Activated naive CD4-positive, alpha-beta T cell treated with anti-CD3 and anti-CD28 coated beads, Interleukin-2, amount 50 U/mL, for 72 hours (primary cell): ENCODE measurements at regions not wholly inside any gene's neighbourhood (a gene's known extent, or its start where the extent isn't known, plus 50 kb on each side); places are given as distances from the start of the nearest gene placed in this dataset.

Source experiments
- ATAC-seq, 2 donors: fragments of 150-1000 bp; cut with Tn5 transposase; 2 replicates each; pipeline ENCODE4 v1.10.0; 2021; ENCODE audit warnings: mild to moderate bottlenecking in 2 of 2, moderate library complexity in 2 of 2
- DNase-seq, 2 donors: peaks; one replicate each; pipeline ENCODE4 v3.0.0; 2021 to 2022; ENCODE audit warnings: low spot score in 2 of 2
- H3K27ac Mint-ChIP-seq, 2 donors: one replicate each; pipeline ENCODE4 v1.8.0; 2022; ENCODE audit warnings: mild to moderate bottlenecking in 2 of 2, mixed read lengths in 2 of 2
- H3K36me3 Mint-ChIP-seq, 2 donors: one replicate each; pipeline ENCODE4 v1.8.0; 2022; ENCODE audit warnings: mixed read lengths in 2 of 2
- H3K9me3 Mint-ChIP-seq, 2 donors: one replicate each; pipeline ENCODE4 v1.8.0; 2022; ENCODE audit warnings: mixed read lengths in 2 of 2

DNA sequence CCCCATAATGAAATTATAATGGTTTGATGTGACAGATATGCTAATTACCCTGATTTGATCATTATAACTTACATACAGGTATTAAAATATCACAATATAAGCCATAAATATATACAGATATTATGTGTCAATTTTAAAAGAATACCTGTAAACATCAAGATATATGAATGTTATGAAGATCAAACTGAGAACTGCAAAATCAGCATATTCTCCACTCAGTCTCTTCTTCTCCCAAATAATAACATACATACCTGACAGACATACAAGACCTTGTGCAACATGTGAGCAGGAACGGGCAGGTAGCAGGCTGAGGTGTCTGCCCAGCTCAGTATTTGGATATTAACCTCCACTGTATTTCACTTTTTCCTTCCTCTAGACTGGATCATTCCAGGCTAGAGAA is 547.2 kb downstream of the UQCRFS1 start:
- ATAC-seq: no peak
- H3K9me3 Mint-ChIP-seq: peaks cover 35 to 37% of the 10 kb centered on the region in 2 donors
- peaks cover 10 to 31% of the 10 kb centered on the region in 2 donors for H3K36me3 Mint-ChIP-seq
- H3K27ac Mint-ChIP-seq: no peak overlapping the region
- DNase-seq: no peak

DNA sequence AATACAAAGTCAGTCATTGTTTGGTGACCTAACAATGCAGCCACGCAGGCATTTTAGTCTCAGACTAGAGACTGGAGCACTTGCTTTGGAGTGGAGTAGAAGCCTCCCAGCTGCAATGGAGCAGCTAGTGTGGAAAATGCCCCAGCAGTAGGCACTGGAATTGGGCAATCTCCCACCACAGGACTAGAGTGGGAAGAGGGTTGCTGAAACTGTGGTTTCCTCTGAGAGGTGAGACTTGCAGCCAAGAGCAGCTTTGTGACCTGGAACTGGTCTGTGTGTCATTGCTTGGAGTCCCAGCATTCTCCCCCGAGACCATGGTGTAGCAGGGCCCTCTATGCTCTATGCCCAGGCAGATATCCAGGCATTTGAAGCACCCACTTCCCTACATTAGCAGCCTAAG is 556.3 kb downstream of the UQCRFS1 start:
- Mint-ChIP-seq H3K27ac (no peak overlapping the region), H3K36me3 (peaks cover 12 to 34% of the 10 kb centered on the region in 2 donors), H3K9me3 (peaks cover 31 to 36% of the 10 kb centered on the region in 2 donors)
- no peak for DNase-seq
- ATAC-seq: no peak

DNA sequence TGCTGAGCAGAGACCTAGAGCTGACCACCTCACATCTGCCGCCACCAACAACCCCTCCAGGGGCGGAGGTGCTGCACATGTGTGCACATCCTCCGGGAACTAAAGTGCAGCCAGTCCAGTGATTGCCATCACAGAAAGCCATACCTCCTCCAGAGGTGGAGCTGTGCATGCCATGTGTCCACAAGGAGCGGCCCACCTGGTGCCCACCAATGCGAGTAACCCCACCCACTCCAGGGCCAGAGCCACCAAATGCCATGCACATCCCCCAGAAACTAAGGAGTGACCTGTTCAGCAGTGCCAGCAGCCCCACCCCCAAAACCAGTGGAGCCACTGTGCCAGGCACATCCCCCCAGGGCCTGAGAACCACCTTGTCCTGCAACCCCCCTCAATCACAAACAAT is 557.9 kb downstream of the UQCRFS1 start:
- Mint-ChIP-seq H3K36me3 (peaks cover 12 to 34% of the 10 kb centered on the region in 2 donors), H3K9me3 (peaks cover 28 to 31% of the 10 kb centered on the region in 2 donors), H3K27ac (no peak overlapping the region)
- DNase-seq: no peak
- ATAC-seq: no peak

DNA sequence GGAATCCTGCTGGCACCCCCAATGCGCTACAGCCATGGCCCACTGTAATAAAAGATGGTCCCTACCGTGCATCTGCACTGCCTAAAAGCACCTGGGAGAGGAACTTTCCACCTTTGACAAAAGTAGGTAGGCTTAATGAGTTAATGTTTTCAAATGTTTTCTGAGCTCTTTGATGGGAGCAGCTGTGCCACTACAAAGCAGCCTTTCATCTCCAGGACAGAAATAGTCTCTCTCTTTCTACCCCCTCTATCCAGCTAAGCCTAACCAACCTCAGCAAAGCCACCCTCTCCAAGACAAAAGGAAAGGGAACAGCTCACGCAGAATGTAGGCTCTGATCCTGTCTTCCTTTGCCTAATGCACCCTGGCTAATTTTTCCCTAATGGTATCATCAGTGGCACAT is 560.2 kb downstream of the UQCRFS1 start:
- no peak for ATAC-seq

DNA sequence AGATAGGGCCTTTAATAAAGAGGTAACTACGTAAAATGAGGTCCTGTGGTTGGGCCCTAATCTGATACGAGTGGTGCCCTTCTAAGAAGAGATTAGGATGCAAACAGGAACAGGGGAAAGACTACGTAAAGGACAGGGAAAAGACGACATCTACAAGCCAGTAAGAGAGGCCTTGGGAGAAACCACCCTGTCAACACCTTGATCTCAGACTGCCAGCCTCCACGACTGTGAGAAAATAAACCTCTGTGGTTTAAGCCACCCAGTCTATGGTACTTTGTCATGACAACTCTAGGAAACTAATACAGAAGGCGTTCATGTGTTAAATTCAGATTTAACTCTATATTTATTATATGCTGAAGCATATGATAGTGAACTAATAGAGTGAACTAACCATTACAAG is 566.3 kb downstream of the UQCRFS1 start:
- no peaks in the 10 kb centered on the region for H3K36me3 Mint-ChIP-seq
- H3K27ac Mint-ChIP-seq: no peak overlapping the region
- H3K9me3 Mint-ChIP-seq: peaks cover 0 to 4% of the 10 kb centered on the region in 2 donors
- ATAC-seq (no peak), DNase-seq (no peak)

More for the DNA sequence above, 560.2 kb downstream of the UQCRFS1 start:
- H3K36me3 Mint-ChIP-seq: peaks cover 0 to 18% of the 10 kb centered on the region in 2 donors
- peaks cover 15 to 16% of the 10 kb centered on the region in 2 donors for H3K9me3 Mint-ChIP-seq
- H3K27ac Mint-ChIP-seq: no peak overlapping the region
- no peak for DNase-seq

DNA sequence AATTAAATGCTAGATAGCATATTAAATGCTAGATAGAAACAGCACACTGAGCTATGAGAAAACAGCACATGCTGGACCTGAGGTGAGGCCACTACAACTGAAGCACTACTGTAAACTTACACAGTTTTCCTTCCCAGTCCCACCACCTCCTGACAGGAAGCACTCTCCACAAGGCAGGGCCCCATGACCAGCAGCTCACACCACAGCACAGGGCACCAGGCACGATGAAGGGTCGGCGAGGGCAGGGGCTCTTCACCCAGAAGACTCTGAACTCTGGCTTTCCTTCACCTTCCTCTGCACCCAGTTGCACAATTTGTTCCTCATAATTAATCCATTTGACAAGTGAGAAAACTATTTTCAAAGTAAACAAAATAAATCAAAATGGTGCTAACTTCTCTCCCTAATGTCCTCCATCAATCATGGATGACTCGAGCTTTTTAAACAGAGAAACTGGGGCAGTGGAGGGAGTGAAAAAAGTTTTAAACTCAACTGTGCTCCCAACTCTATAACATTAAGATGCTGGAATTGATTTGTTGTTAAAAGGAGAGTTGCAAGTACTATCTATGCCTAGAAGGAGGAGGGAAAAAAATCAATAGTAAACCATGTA is 568.7 kb downstream of the UQCRFS1 start:
- Mint-ChIP-seq H3K27ac (no peak overlapping the region), H3K9me3 (peaks cover 0 to 4% of the 10 kb centered on the region in 2 donors), H3K36me3 (no peaks in the 10 kb centered on the region)
- no peak for DNase-seq
- ATAC-seq: no peak

- H3K36me3 Mint-ChIP-seq: no peaks in the 10 kb centered on the region
- H3K9me3 Mint-ChIP-seq: peaks cover 0 to 4% of the 10 kb centered on the region in 2 donors
- H3K27ac Mint-ChIP-seq: no peak overlapping the region
- no peak for ATAC-seq
- no peak for DNase-seq
These were observed 569.9 kb downstream of the UQCRFS1 start for GRCh38 chr19:28642787-28643683.

GRCh38 chr19:28641395-28641794 is 571.6 kb downstream of the UQCRFS1 start:
- ATAC-seq: no peak
- Mint-ChIP-seq H3K36me3 (no peaks in the 10 kb centered on the region), H3K27ac (peak overlapping the region in 1 of 2 donors; percentile 53), H3K9me3 (peaks cover 0 to 4% of the 10 kb centered on the region in 2 donors)
- no peak for DNase-seq

DNA sequence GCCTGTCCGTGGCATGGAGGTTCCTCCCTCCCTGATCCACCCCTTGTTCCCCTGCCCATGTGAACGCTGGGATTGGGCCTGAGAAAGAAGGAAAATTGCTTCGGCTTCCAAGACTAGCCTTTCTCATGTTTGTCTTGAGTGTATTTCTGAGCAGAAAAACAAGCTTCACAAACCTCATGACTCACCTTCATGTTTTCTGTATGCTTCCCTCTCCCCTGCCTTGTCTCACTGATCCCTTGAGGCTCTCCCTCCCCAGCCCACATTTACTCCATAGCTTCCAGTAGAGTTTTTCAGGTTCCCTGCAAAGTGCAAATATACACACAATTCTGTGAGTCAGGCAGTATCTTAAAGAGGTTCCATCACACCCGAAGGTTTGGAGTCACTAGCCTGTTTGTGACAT is 572.4 kb downstream of the UQCRFS1 start:
- ATAC-seq: no peak
- Mint-ChIP-seq H3K27ac (no peak overlapping the region), H3K36me3 (no peaks in the 10 kb centered on the region), H3K9me3 (peaks cover 0 to 4% of the 10 kb centered on the region in 2 donors)
- no peak for DNase-seq

DNA sequence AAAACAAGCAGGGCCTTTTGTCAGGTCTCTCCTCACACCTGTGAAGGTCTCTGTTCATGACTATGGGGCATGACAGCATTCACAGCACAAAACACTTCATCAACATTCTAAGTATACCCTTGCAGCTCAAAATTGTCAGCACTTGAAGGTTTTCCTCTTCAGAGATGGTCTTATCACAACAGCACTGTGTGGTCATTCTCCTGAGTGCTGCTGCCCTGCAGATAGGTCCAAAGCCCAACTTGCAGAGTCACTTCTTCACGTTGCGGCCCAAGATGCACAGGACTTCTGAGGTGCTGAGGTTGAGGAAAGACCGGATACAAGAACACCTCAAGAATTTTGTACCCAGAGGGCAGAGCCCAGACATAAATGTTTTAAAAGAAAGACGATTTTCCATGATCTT is 574.5 kb downstream of the UQCRFS1 start:
- no peak for ATAC-seq
- H3K27ac Mint-ChIP-seq: no peak overlapping the region
- H3K36me3 Mint-ChIP-seq: no peaks in the 10 kb centered on the region
- peaks cover 0 to 6% of the 10 kb centered on the region in 2 donors for H3K9me3 Mint-ChIP-seq
- DNase-seq: no peak

DNA sequence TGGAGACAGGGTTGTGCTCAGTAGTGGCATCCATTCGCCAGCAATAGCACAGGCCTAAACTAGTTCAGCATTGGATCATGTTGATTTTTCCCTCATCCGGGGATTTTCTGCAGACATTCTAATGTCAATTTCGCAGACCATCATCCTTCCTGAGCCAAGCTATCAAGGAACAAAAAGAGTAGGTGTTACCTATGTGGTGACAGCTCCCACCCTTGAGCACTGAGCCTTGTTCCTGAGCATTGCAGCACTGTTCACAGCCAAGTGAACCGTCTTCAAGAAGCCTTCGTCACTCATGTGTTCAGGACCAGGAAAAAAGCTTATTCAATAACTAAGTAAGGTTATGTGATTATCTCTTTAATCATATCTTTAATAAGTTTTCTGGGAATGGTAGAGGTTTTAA is 576.2 kb downstream of the UQCRFS1 start:
- H3K36me3 Mint-ChIP-seq: no peaks in the 10 kb centered on the region
- DNase-seq (no peak), ATAC-seq (no peak)
- no peak overlapping the region for H3K27ac Mint-ChIP-seq
- H3K9me3 Mint-ChIP-seq: peaks cover 0 to 6% of the 10 kb centered on the region in 2 donors

DNA sequence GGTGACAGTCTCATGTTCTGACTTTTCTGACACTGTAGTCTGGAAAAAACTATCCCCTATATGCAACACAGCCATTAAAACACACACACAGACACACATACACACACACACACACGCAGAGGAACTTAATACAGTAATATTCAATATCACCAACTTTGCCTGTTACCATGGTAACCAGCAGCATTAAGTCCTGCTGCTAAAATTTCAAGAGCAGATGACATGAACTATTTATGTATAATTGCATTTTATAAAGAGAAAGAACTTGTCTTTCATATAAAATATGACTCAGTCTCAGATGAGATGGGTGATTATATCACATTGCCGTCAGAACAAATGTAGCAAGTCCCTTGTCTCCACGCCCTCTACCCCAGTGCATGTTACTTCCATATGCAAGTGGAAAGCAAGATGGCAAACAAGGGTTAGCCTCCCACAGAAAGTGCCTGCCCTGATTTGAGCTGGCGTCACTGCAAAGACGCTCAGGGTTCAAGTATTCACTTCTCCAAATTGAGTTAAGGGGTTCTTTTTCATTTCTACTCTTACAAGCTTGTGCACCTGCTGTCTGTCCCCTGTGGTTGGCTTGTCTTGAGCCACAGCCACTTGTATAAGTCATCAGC is 576.8 kb downstream of the UQCRFS1 start:
- ATAC-seq (no peak), DNase-seq (no peak)
- H3K36me3 Mint-ChIP-seq: no peaks in the 10 kb centered on the region
- H3K9me3 Mint-ChIP-seq: peaks cover 0 to 10% of the 10 kb centered on the region in 2 donors
- H3K27ac Mint-ChIP-seq: no peak overlapping the region

DNA sequence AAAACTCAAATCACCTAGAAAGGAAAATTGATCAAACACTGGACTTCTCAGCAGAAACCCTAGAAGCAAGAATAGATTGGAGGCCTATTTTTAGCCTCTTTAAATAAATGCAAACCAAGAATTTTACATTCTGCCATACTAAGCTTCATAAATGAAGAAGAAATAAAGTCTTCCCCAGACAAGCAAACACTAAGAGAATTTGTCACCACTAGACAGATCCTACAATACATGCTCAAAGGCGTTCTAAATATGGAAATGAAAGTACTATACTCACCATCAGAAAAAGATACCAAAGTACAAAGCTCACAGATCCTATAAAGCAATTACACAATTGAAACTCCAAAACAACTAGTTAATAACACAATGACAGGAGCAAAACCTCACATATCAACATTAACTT is 578.1 kb downstream of the UQCRFS1 start:
- ATAC-seq (no peak), DNase-seq (no peak)
- Mint-ChIP-seq H3K27ac (no peak overlapping the region), H3K9me3 (peaks cover 0 to 10% of the 10 kb centered on the region in 2 donors), H3K36me3 (no peaks in the 10 kb centered on the region)

DNA sequence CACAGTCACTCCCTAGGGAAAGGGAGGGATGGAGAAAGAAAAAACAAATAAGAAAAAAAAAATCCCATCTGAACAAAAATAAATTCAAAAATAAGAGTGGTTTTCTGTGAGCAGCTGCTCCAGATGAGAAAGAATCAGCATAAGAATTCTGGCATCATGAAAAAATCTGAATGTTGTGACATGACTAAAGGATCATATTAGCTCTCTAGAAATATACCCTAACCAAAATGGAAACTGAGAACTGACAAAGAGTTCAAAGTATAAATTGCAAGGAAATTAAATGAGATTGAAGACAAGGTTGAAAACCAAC is 579.0 kb downstream of the UQCRFS1 start:
- no peak for DNase-seq
- Mint-ChIP-seq H3K27ac (no peak overlapping the region), H3K9me3 (peaks cover 4 to 10% of the 10 kb centered on the region in 2 donors), H3K36me3 (no peaks in the 10 kb centered on the region)
- no peak for ATAC-seq

- DNase-seq (peak in 1 of 2 donors; percentile 60), ATAC-seq (peak; percentile 59 to 61)
- Mint-ChIP-seq H3K27ac (no peak overlapping the region), H3K9me3 (peaks cover 4 to 10% of the 10 kb centered on the region in 2 donors), H3K36me3 (no peaks in the 10 kb centered on the region)
These were observed 579.5 kb downstream of the UQCRFS1 start for GRCh38 chr19:28633319-28634018.

GRCh38 chr19:28632371-28633080 is 580.4 kb downstream of the UQCRFS1 start:
- no peak overlapping the region for H3K27ac Mint-ChIP-seq
- ATAC-seq (no peak), DNase-seq (no peak)
- peaks cover 4 to 14% of the 10 kb centered on the region in 2 donors for H3K9me3 Mint-ChIP-seq
- no peaks in the 10 kb centered on the region for H3K36me3 Mint-ChIP-seq
